ENCODE measurements at regions not wholly inside any gene's neighbourhood (a gene's known extent, or its start where the extent isn't known, plus 50 kb on each side); places are given as distances from the start of the nearest gene placed in this dataset.

DNA sequence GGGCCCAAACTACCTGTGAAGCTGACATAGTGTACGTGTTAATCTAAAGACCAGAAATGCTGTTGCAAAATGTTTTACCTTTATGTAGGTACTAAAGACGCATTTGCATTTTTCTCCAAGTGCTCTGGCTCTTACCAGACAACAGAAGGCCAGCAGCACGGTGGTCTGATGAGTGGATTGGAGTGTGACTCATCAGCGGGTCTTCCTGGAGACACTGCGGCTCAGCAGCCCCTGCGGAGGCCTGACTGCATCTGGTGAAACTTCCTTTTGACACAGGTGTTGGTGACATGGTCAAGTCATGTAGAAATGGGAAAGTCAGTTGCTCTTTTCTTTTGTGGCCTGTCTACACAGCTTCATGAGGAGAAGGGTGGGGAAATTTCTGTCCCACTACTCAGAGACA is 723.6 kb downstream of the INHBA start:
- no TSS peak for BruUV-seq (replicated peaks)
- DNase-seq (ENCODE audit: low spot score) = no peak
- CTCF ChIA-PET (ENCODE audit: unreplicated experiment) = no interaction called here
- H2AFZ ChIP-seq (ENCODE audit: low read length) = no peak overlapping the region
- H3K4me3 ChIP-seq (ENCODE audit: low read depth, low read length, poor library complexity, severe bottlenecking) = no peak overlapping the region
- intact Hi-C loops (cut with micrococcal nuclease; ENCODE audit: unreplicated experiment) = no loop called here
- no peaks in the 10 kb centered on the region for H3K9me2 ChIP-seq (ENCODE audit: insufficient read depth, low read length)
- H3K4me1 ChIP-seq (ENCODE audit: insufficient read depth, low read length, poor library complexity, severe bottlenecking) = no peaks in the 10 kb centered on the region
- POLR2A ChIA-PET = interaction anchor here (0.5 kb wide), 1 partner anchor 1319 kb away, joined by 3 read pairs; no protein-coding TSS in a partner anchor
- H4K20me1 ChIP-seq (ENCODE audit: insufficient read depth, low read length) = no peaks in the 10 kb centered on the region
- no peak overlapping the region for H3K27ac ChIP-seq (ENCODE audit: low read depth, low read length, poor library complexity, severe bottlenecking)
- H3K4me2 ChIP-seq (ENCODE audit: low read length) = no peak overlapping the region
- no peaks in the 10 kb centered on the region for H3K9me3 ChIP-seq (ENCODE audit: low read length)
- H3K36me3 ChIP-seq (ENCODE audit: insufficient read depth, low read length) = no peaks in the 10 kb centered on the region
- no peaks in the 10 kb centered on the region for H3K79me2 ChIP-seq (ENCODE audit: insufficient read depth, low read depth, low read length)
- TF ChIP-seq, protein P1, sequence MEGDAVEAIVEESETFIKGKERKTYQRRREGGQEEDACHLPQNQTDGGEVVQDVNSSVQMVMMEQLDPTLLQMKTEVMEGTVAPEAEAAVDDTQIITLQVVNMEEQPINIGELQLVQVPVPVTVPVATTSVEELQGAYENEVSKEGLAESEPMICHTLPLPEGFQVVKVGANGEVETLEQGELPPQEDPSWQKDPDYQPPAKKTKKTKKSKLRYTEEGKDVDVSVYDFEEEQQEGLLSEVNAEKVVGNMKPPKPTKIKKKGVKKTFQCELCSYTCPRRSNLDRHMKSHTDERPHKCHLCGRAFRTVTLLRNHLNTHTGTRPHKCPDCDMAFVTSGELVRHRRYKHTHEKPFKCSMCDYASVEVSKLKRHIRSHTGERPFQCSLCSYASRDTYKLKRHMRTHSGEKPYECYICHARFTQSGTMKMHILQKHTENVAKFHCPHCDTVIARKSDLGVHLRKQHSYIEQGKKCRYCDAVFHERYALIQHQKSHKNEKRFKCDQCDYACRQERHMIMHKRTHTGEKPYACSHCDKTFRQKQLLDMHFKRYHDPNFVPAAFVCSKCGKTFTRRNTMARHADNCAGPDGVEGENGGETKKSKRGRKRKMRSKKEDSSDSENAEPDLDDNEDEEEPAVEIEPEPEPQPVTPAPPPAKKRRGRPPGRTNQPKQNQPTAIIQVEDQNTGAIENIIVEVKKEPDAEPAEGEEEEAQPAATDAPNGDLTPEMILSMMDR (conservative IDR thresholded peaks at IDR 0.05; ENCODE audit: low read length) = no peak
- TF ChIP-seq EZH2phosphoT487 (IDR thresholded peaks at IDR 0.05; ENCODE audit: borderline replicate concordance, low read depth, low read length) = no peak

DNA sequence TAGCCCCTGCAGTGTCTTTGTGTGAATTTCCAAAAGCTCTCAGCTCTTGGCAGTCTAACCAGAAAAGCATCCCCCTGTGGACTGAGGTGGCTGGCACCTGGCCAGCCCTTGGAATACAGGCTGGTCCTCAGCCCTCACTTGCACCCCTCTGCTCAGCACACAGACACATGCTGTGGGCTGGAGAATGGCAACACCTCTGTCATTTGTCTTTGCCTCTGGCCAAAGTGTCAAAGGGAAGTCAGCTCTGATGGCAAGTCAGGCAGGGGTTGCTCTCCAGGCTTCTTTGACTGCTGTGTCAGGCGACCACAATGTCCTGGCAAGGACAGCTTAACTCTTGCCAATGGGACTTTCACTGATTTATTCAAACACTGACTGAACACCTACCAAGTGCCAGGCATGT is 724.8 kb downstream of the INHBA start:
- ChIA-PET CTCF (ENCODE audit: unreplicated experiment) (no interaction called here), POLR2A (no interaction called here)
- no peak overlapping the region for H3K27ac ChIP-seq (ENCODE audit: low read depth, low read length, poor library complexity, severe bottlenecking)
- no peak overlapping the region for H2AFZ ChIP-seq (ENCODE audit: low read length)
- no peaks in the 10 kb centered on the region for H3K9me2 ChIP-seq (ENCODE audit: insufficient read depth, low read length)
- H3K4me3 ChIP-seq (ENCODE audit: low read depth, low read length, poor library complexity, severe bottlenecking) = no peak overlapping the region
- no TSS peak for BruUV-seq (replicated peaks)
- no peaks in the 10 kb centered on the region for H3K36me3 ChIP-seq (ENCODE audit: insufficient read depth, low read length)
- TF ChIP-seq EZH2phosphoT487 (IDR thresholded peaks at IDR 0.05; ENCODE audit: borderline replicate concordance, low read depth, low read length) = no peak
- TF ChIP-seq, protein P1 (conservative IDR thresholded peaks at IDR 0.05; ENCODE audit: low read length) = no peak
- no peaks in the 10 kb centered on the region for H3K79me2 ChIP-seq (ENCODE audit: insufficient read depth, low read depth, low read length)
- intact Hi-C loops (cut with micrococcal nuclease; ENCODE audit: unreplicated experiment) = no loop called here
- no peaks in the 10 kb centered on the region for H3K9me3 ChIP-seq (ENCODE audit: low read length)
- no peak overlapping the region for H3K4me2 ChIP-seq (ENCODE audit: low read length)
- H3K4me1 ChIP-seq (ENCODE audit: insufficient read depth, low read length, poor library complexity, severe bottlenecking) = no peaks in the 10 kb centered on the region
- no peak for DNase-seq (ENCODE audit: low spot score)
- H4K20me1 ChIP-seq (ENCODE audit: insufficient read depth, low read length) = no peaks in the 10 kb centered on the region

DNA sequence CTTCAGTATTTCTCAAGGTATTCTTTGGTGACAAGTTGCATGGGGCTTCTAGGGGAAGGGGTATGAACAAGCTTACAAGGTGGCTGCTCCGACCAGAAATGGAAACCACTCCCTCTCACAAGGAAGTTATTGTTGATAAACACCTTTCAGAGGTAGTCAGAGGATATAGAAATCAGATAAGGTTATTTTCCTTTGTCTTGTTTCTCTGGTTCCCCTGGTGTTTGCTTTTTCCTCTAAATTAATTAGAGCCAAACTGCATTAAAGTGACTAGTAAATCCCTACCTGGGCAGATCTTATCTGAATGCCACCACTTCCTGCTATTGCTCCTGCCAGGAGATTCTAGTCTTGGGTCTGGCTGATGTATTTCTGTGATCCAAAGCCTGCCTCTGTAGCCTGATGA is 725.4 kb downstream of the INHBA start:
- DNase-seq (ENCODE audit: low spot score) = no peak
- Histone ChIP-seq H3K4me1 (ENCODE audit: insufficient read depth, low read length, poor library complexity, severe bottlenecking) (no peaks in the 10 kb centered on the region), H3K4me2 (ENCODE audit: low read length) (no peak overlapping the region), H2AFZ (ENCODE audit: low read length) (no peak overlapping the region), H3K36me3 (ENCODE audit: insufficient read depth, low read length) (no peaks in the 10 kb centered on the region), H3K4me3 (ENCODE audit: low read depth, low read length, poor library complexity, severe bottlenecking) (no peak overlapping the region), H4K20me1 (ENCODE audit: insufficient read depth, low read length) (no peaks in the 10 kb centered on the region), H3K79me2 (ENCODE audit: insufficient read depth, low read depth, low read length) (no peaks in the 10 kb centered on the region), H3K27ac (ENCODE audit: low read depth, low read length, poor library complexity, severe bottlenecking) (no peak overlapping the region), H3K9me3 (ENCODE audit: low read length) (no peaks in the 10 kb centered on the region), H3K9me2 (ENCODE audit: insufficient read depth, low read length) (no peaks in the 10 kb centered on the region)
- TF ChIP-seq, protein P1 (conservative IDR thresholded peaks at IDR 0.05; ENCODE audit: low read length) = no peak
- TF ChIP-seq EZH2phosphoT487 (IDR thresholded peaks at IDR 0.05; ENCODE audit: borderline replicate concordance, low read depth, low read length) = no peak
- CTCF ChIA-PET (ENCODE audit: unreplicated experiment) = no interaction called here
- intact Hi-C loops (cut with micrococcal nuclease; ENCODE audit: unreplicated experiment) = no loop called here
- no TSS peak for BruUV-seq (replicated peaks)
- POLR2A ChIA-PET = interaction anchor here (0.7 kb wide), 1 partner anchor 80 kb away, joined by 3 read pairs; no protein-coding TSS in a partner anchor
